Left lung (tissue), 4 donors: ENCODE measurements at regions not wholly inside any gene's neighbourhood (a gene's known extent, or its start where the extent isn't known, plus 50 kb on each side); places are given as distances from the start of the nearest gene placed in this dataset.

ENCODE experiments used
- ATAC-seq: fragments of 200-7000 bp; cut with Tn5 transposase; one replicate; pipeline ENCODE4 v1.9.1; 2020; ENCODE audit warnings: moderate library complexity
- DNase-seq, 4 donors: peaks; one replicate each; pipeline ENCODE4 v3.0.0-alpha.2; 2013 to 2020
- H3K27ac ChIP-seq, 2 donors: fragments of 200-600 bp; sonication (generic) in 1 of 2; one replicate each; pipeline versions ENCODE4 v1.5.0 to v1.8.0; 2020 to 2021
- H3K27me3 ChIP-seq, 2 donors: fragments of 200-600 bp; sonication (generic) in 1 of 2; one replicate each; pipeline versions ENCODE4 v1.5.0 to v1.8.0; 2020 to 2021
- H3K36me3 ChIP-seq, 2 donors: fragments of 200-600 bp; sonication (generic) in 1 of 2; one replicate each; pipeline versions ENCODE4 v1.5.0 to v1.8.0; 2020 to 2021
- H3K4me1 ChIP-seq, 2 donors: fragments of 200-600 bp; one replicate each; pipeline ENCODE4 v1.8.0; 2021
- H3K4me3 ChIP-seq, 2 donors: fragments of 200-600 bp; sonication (generic) in 1 of 2; one replicate each; pipeline versions ENCODE4 v1.5.0 to v1.8.0; 2020 to 2021; ENCODE audit warnings: mild to moderate bottlenecking in 1 of 2
- H3K9me3 ChIP-seq, 2 donors: fragments of 200-600 bp; sonication (generic) in 1 of 2; one replicate each; pipeline versions ENCODE4 v1.5.0 to v1.8.0; 2020 to 2021
- intact Hi-C, 2 donors: fragments of 100-400 bp; cut with DNase I; formaldehyde crosslinking; loops; one replicate each; pipeline versions ENCODE4 v1.11.2 to v1.14.2; 2022
- TF ChIP-seq, protein P1 (sequence below), 2 donors: fragments of 200-600 bp; sonication (generic) in 1 of 2; IDR thresholded peaks; one replicate each; pipeline versions ENCODE4 v1.5.0 to v1.8.0; 2021; ENCODE audit warnings: antibody characterized with exemption in 2 of 2
- donor health status: DM: no; HTN: yes; CAD: no.
- donor health status: DM: no; HTN: no; CAD: no.

DNA sequence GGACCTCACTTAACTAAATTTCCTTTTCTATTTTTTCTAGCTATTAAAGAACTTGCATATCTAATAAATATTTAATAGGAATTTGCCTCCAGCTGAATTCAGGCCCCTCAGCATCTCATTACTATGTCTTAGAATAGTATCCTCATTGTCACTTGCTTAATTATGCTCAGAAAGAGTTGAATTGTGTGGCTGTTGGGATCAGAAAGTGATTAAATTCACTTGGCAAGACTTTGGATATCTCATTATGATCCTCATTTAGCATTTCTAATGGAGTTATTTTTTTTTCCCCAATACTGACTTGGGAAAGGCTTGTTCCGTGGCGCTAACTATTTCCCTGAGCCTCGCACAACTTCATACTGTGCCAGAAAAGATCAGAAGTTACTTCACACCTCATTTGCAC lies 158.8 kb downstream of the IDS start:
- Histone ChIP-seq H3K27ac (no peak overlapping the region), H3K4me1 (no peaks in the 10 kb centered on the region), H3K27me3 (no peaks in the 10 kb centered on the region), H3K36me3 (no peaks in the 10 kb centered on the region), H3K4me3 (no peak overlapping the region), H3K9me3 (no peaks in the 10 kb centered on the region)
- TF ChIP-seq, protein P1, sequence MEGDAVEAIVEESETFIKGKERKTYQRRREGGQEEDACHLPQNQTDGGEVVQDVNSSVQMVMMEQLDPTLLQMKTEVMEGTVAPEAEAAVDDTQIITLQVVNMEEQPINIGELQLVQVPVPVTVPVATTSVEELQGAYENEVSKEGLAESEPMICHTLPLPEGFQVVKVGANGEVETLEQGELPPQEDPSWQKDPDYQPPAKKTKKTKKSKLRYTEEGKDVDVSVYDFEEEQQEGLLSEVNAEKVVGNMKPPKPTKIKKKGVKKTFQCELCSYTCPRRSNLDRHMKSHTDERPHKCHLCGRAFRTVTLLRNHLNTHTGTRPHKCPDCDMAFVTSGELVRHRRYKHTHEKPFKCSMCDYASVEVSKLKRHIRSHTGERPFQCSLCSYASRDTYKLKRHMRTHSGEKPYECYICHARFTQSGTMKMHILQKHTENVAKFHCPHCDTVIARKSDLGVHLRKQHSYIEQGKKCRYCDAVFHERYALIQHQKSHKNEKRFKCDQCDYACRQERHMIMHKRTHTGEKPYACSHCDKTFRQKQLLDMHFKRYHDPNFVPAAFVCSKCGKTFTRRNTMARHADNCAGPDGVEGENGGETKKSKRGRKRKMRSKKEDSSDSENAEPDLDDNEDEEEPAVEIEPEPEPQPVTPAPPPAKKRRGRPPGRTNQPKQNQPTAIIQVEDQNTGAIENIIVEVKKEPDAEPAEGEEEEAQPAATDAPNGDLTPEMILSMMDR (IDR thresholded peaks at IDR 0.05), result no peak
- intact Hi-C loops, result no loop called here
- ATAC-seq (no peak), DNase-seq (peak in 2 of 4 donors; percentile 10 to 12)

DNA sequence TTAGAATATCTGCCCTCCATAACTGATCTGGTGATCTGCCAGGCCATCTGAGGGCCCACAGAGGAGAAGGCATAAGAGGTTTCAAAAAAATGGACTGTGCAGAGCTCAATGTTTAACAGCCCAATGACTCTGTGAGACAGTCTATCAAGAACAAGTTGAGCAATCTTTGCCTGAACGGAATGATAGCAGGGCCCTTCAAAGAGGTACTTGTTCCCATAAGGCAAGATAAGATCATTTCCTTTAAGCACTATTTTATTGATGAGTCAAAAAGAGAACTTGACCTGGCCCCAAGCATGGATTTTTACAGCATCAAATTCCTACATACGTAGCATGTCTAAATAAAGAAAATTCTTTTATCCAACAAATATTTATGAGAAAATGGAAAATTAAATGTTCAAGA lies 182.8 kb downstream of the IDS start:
- H3K4me1 ChIP-seq, result no peaks in the 10 kb centered on the region
- H3K27me3 ChIP-seq, result no peaks in the 10 kb centered on the region
- no peak overlapping the region for H3K27ac ChIP-seq
- no peaks in the 10 kb centered on the region for H3K9me3 ChIP-seq
- TF ChIP-seq, protein P1 (IDR thresholded peaks at IDR 0.05), result no peak
- no peaks in the 10 kb centered on the region for H3K36me3 ChIP-seq
- DNase-seq, result no peak
- intact Hi-C loops, result no loop called here
- ATAC-seq, result no peak
- H3K4me3 ChIP-seq, result no peak overlapping the region

DNA sequence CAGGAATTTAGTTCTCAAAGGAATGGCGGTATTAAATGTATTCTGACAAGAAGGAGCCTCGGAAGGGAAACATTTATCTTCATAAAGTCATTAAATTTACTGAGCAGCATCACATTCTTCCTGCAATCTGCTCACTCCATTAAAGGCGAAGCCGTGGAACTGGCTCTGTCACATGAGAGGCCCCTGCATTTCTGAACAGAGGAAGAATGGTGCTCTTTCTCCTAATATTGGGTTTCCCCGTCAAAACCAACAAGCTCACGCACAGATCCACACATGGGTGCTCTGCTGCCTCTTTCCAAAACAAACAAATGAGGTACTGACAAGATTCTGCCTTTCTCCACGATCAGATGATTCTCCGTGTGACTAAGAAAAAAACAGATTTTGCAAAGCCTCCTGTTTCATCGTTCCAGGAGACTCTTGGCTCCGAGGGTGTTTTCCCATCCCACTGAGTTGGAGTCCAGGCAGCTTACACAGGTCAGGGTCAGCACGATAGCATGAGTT lies 191.2 kb downstream of the IDS start:
- ATAC-seq (no peak), DNase-seq (no peak)
- Histone ChIP-seq H3K27ac (no peak overlapping the region), H3K27me3 (no peaks in the 10 kb centered on the region), H3K4me3 (no peak overlapping the region), H3K4me1 (no peaks in the 10 kb centered on the region), H3K36me3 (no peaks in the 10 kb centered on the region), H3K9me3 (no peaks in the 10 kb centered on the region)
- TF ChIP-seq, protein P1 (IDR thresholded peaks at IDR 0.05), result no peak
- intact Hi-C loops, result no loop called here

DNA sequence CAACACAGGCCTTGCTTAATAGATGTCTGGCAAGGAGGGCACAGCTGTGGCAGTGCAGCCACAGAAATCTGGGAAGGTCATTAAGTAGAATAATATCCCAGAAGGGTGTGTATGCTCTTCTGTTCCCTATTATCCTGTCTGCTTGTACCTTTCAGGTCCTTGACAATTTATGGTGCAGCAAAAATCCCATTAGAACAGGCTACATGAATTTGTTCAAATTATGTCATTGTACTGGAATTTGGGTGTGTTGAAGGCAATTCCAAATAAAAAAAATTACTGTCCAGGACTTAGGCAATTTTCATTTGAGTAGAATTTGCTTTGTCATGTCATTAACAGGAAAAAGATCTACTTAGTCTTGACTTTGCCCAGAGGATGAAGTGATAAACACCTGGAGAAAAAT lies 192.1 kb downstream of the IDS start:
- TF ChIP-seq, protein P1 (IDR thresholded peaks at IDR 0.05), result no peak
- ATAC-seq, result no peak

DNA sequence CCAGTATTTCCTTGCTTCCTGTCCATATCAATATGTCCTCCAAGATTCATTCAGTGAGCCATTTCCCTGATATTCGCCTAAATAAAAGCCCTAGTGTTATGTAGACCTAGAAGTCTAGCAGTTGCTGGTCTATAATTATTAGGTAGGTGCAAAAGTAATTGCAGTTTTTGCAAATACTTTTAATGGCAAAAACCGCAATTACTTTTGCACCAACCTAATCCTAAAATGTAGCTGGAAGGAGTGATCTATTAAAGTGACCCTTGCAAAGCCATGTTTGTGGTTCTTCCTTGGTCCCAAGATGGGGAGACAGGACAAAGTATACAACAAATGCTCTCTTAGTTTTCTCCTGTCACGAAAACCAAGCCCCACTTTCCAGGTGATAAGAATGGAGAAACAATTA lies 193.0 kb downstream of the IDS start:
- H3K27ac ChIP-seq, result no peak overlapping the region
- no peak for ATAC-seq
- no peaks in the 10 kb centered on the region for H3K27me3 ChIP-seq
- DNase-seq, result no peak
- intact Hi-C loops, result no loop called here
- no peaks in the 10 kb centered on the region for H3K9me3 ChIP-seq
- TF ChIP-seq, protein P1 (IDR thresholded peaks at IDR 0.05), result no peak
- no peak overlapping the region for H3K4me3 ChIP-seq
- no peaks in the 10 kb centered on the region for H3K36me3 ChIP-seq
- H3K4me1 ChIP-seq, result no peaks in the 10 kb centered on the region

More for the DNA sequence above, 192.1 kb downstream of the IDS start:
- no peak for DNase-seq
- Histone ChIP-seq H3K4me1 (no peaks in the 10 kb centered on the region), H3K9me3 (no peaks in the 10 kb centered on the region), H3K4me3 (no peak overlapping the region), H3K36me3 (no peaks in the 10 kb centered on the region), H3K27ac (no peak overlapping the region), H3K27me3 (no peaks in the 10 kb centered on the region)
- intact Hi-C loops, result no loop called here
